ENCODE measurements at regions not wholly inside any gene's neighbourhood (a gene's known extent, or its start where the extent isn't known, plus 50 kb on each side); places are given as distances from the start of the nearest gene placed in this dataset.
"Not testable (repeated sequence)": the region's sequence is repeated elsewhere in the genome, so short reads cannot be mapped to it uniquely, and the experiment has no call there.

- no peak for DNase-seq (ENCODE audit: low read depth)
Measured at GRCh38 chr6:94902974-94903628, 674.2 kb upstream of the MANEA start.

- no peak for DNase-seq (ENCODE audit: low read depth)
Measured at GRCh38 chr6:94899191-94899590, 678.1 kb upstream of the MANEA start.

GRCh38 chr6:94894300-94894699 is 683.0 kb upstream of the MANEA start:
- DNase-seq (ENCODE audit: low read depth) = no peak

GRCh38 chr6:94893327-94893726 is 684.0 kb upstream of the MANEA start:
- DNase-seq (ENCODE audit: low read depth) = no peak

- not testable (repeated sequence) for DNase-seq (ENCODE audit: low read depth)
Measured at GRCh38 chr6:94873819-94874218, 703.5 kb upstream of the MANEA start.

- DNase-seq (ENCODE audit: low read depth) = peak; percentile 13
Measured at GRCh38 chr6:94862112-94862511, 715.2 kb upstream of the MANEA start.

- no peak for DNase-seq (ENCODE audit: low read depth)
Measured at GRCh38 chr6:94859924-94860323, 717.4 kb upstream of the MANEA start.

GRCh38 chr6:94856999-94857398 is 720.3 kb upstream of the MANEA start:
- not testable (repeated sequence) for DNase-seq (ENCODE audit: low read depth)

- not testable (repeated sequence) for DNase-seq (ENCODE audit: low read depth)
Measured at GRCh38 chr6:94851329-94851728, 726.0 kb upstream of the MANEA start.

GRCh38 chr6:94845742-94846141 is 731.6 kb upstream of the MANEA start:
- DNase-seq (ENCODE audit: low read depth) = no peak

- no peak for DNase-seq (ENCODE audit: low read depth)
Measured at GRCh38 chr6:94835264-94835663, 742.1 kb upstream of the MANEA start.

- DNase-seq (ENCODE audit: low read depth) = no peak
Measured at GRCh38 chr6:94813806-94814205, 763.5 kb upstream of the MANEA start.

GRCh38 chr6:94801344-94801743 is 776.0 kb upstream of the MANEA start:
- no peak for DNase-seq (ENCODE audit: low read depth)

GRCh38 chr6:94785514-94785913 is 791.8 kb upstream of the MANEA start:
- no peak for DNase-seq (ENCODE audit: low read depth)

- DNase-seq (ENCODE audit: low read depth) = not testable (repeated sequence)
Measured at GRCh38 chr6:94785081-94785480, 792.3 kb upstream of the MANEA start.

- no peak for DNase-seq (ENCODE audit: low read depth)
Measured at GRCh38 chr6:94769197-94769596, 808.1 kb upstream of the MANEA start.

- peak; percentile 40 for DNase-seq (ENCODE audit: low read depth)
Measured at GRCh38 chr6:94751641-94752329, 825.5 kb upstream of the MANEA start.

- no peak for DNase-seq (ENCODE audit: low read depth)
Measured at GRCh38 chr6:94736236-94736635, 841.1 kb upstream of the MANEA start.

- no peak for DNase-seq (ENCODE audit: low read depth)
Measured at GRCh38 chr6:94735270-94735669, 842.1 kb upstream of the MANEA start.

- DNase-seq (ENCODE audit: low read depth) = no peak
Measured at GRCh38 chr6:94734751-94735150, 842.6 kb upstream of the MANEA start.

GRCh38 chr6:94733066-94733465 is 844.3 kb upstream of the MANEA start:
- no peak for DNase-seq (ENCODE audit: low read depth)

GRCh38 chr6:94727710-94728109 is 849.6 kb upstream of the MANEA start:
- no peak for DNase-seq (ENCODE audit: low read depth)

- no peak for DNase-seq (ENCODE audit: low read depth)
Measured at GRCh38 chr6:94721459-94721858, 855.9 kb upstream of the MANEA start.

GRCh38 chr6:94713446-94713845 is 863.9 kb upstream of the MANEA start:
- DNase-seq (ENCODE audit: low read depth) = no peak

All from non-pigmented ciliary epithelial cell (primary cell).